NCI-H1092 treated with DMSO at 0.1 percent for 48 hours (cell line): ENCODE measurements at regions not wholly inside any gene's neighbourhood (a gene's known extent, or its start where the extent isn't known, plus 50 kb on each side); places are given as distances from the start of the nearest gene placed in this dataset.
"Not testable (repeated sequence)": the region's sequence is repeated elsewhere in the genome, so short reads cannot be mapped to it uniquely, and the experiment has no call there.

Experiments used
- DNase-seq: peaks from one replicate; lab custom pipeline; 2025; lab: John Stamatoyannopoulos, UW

DNA sequence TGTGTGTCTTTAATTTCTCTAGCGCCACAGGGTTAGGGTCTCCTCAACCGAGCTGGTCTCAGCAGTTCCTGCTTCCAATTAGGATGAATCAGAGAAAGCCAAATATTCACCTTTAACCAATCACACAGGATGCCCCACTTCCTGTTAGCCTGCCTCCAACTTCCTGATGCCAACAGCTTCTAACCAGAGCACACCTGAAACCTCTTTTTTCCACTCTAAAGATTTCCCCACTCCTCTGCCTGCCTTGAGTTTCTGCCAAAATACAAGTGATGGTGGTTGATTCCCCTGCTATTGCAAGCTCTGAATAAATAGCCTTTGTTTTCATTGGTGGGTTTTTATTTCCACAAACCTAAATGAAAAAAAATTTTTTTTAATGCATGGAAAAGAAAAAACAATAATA is 144.7 kb upstream of the UST start:
- DNase-seq = no peak

DNA sequence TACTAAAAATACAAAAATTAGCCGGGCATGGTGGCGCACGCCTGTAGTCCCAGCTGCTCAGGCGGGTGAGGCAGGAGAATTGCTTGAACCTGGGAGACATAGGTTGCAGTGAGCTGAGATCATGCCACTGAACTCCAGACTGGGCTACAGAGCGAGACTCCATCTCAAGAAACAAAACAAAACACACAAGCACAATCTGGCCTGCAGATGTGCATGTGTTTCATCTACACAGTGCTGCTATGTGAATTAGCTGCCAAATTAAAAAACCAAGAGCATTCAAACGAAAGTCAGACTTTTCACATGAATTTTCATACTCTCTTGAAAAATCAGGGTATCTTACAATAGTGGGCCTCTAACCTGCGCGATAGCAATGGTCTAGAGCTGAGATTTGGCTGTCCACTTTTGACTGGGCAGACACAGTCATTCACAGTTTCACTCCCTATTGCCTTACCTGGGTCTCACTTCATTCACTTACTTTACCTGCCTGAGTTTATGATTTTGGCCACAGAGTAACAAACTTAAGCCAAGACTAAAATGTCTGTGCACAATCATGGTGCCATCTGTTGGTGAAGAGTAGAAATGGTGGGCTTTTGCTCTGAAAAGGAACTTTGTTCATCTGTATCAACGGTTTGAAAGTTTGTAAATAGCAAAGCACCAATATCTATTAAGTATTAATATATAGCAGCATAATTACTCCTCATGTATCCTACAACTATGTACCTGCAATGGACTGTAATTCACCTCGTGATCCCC is 138.5 kb upstream of the UST start:
- DNase-seq = no peak

DNA sequence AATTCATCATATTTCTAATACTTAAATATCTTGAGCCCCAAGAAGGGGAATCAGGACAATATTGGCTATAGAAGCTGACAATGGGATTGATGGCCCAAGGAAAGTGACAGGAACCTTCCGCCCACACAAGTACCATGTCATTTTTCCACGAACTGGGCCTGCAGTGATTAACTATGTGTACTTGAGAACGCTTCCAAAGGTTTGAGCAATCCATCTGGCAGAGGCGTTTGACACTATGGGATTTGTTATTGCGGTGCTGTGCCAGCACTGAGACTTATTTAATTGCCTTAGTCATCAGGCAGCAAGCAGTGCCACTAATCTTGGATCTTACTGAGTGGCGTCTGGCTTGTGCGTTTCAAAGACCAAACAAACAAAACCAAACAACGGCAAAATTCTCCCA is 135.6 kb upstream of the UST start:
- DNase-seq = no peak

DNA sequence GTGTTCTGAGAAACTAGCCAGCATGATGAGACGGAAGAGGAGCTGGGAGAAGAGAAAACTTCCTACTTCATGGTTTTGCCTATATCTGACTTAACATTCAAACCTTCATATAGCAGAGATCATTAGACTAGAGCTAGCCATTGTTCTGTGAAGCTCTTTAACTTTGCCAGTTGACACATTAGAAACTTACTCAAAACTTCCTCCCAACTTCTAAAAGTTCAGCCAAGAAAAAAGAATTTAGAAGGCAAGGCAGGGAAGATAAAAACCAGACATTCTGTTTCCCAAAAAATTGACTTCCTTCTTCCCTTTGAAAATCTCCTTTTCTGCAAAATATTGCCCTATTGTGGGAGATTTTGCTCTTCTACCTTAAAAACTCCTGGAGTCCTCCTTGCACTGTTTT is 134.8 kb upstream of the UST start:
- DNase-seq = no peak

DNA sequence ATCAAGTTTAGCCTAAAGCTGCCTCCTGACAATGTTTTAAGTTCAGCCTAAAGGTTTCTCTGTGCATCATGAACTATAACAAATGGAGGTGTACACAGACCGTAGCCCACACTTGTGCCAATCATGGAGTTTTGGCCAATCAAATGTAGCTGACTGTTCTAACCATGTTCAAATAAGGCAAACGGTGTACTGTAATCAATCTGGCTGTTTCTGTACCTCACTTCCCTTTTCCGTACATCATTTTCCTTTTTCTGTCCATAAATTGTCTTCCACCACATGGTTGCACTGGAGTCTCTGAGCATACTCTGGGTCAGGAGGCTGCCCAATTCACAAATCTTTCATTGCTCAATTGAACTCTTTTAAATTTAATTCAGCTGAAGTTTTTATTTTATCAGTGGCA is 132.2 kb upstream of the UST start:
- DNase-seq = no peak

DNA sequence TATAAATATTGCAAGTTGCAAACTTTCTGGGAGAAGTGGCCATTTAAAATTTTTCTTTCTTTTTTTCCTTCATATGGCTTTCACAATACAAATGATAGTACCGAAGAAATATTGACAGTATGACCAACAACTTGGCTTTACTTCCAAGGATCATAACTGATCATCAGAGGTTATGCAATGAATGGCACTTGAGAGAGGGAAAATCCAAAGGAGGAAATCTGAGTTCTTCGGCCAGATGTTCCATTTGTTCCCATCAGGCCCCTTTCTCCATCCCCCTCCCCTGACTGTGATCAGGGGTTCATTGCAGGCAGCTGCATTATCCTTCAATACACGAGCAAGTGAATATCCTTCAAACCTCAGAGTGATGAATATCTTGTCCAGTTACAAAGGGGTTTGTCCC is 130.0 kb upstream of the UST start:
- no peak for DNase-seq

DNA sequence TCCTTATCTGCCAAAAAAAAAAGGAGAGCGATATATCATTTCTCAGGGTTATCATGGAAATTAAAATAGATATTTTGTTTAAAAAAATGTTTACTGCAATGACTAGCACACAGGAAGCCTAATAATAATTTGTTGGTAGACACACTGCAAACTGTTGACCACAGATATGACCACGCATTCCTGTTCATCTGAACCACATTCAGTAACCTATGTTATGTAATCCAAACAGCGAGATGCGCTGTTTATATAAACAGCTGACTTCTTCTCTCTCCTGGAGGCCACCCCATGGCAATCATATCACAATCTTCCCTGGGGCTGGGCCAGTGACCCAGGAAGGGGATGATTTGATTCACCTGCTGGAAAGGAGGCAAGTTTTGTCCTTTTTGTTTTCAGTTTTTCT is 129.3 kb upstream of the UST start:
- DNase-seq = no peak

DNA sequence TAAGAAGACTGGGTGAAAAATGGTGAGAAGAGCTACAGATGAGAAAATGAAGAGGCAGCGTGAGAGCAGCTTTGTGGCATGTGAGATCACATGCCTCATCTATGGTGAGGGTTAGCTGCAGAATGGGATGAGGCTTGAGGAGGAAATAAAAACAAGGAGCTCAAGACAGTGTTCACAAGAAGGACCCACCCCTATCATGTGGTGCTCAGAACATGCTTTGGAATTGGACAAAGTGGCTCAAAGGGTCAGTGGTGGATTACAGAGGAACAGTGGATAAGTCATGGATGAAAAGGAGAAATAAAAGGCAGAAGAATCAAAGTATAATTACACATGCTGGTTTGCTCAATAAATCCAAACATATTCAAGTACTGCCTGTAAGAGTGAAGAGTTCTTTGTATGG is 126.9 kb upstream of the UST start:
- DNase-seq = no peak

DNA sequence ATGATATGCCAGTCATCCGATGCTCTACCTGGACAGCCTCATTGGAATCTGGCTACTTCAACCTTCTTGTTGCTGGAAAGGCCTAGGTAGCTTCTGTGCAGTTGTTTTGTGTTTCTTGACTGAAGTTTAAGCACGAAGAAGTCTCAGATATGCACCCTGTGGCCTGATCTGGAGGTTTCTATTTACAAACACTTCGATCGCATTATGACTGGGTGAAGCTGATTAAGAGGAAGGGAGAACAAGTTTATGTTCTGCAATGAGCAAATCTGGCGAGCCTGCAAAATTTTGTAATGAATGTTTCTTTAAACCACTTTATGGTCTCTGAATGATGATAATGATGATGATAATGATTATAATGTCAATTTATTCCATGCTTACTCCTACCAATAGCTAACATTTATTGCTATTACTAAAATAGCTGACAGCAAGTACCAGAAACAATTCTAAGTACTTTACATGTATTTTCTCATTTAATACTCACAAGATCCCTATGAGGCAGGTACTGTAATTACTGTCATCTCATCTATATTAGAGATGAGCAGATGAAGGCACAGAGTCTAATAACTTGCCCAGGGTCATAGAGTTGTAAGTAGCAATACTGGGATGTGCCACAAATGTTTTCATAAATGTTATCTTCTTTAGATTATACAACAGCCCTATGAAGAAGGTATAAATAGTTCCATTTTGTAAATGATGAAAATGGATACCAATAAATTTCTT is 126.1 kb upstream of the UST start:
- no peak for DNase-seq

DNA sequence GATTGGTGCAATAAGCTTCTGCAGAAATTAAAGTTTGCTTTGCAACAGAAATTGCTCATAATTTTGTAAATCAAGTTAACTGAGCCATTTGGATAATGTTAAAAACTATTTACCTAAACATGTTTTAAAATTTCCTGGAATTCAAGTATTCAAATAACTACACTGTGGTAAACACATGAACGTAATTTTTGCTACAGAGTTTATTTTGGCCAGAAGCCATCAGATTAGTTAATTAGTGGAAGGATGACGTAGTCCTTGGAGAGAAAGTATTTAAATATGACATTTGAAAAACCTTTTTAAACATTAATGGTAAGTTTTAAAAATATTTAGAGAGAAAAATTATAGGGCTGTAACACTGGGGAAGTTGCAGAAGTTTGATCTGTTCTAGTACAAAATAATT is 121.2 kb upstream of the UST start:
- DNase-seq = no peak

DNA sequence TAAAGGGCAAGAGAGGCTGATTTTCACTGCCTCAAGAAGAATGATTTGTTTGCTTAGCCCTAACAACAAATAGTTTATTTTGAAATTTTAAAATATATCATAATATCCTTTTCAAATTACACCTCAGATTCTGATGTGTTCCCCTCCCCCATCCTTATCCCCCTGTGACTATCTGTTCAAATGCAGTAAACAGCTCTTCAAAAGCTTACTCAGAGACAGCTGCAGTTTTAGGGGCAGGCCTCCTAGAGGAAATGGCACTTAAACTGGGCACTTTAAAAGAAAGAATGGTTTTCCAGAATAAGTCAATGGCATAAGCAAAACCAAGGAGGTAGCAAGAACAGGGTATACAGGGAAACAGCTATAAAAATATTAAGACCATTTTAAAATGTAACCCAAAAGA is 118.6 kb upstream of the UST start:
- DNase-seq = peak; percentile 53

DNA sequence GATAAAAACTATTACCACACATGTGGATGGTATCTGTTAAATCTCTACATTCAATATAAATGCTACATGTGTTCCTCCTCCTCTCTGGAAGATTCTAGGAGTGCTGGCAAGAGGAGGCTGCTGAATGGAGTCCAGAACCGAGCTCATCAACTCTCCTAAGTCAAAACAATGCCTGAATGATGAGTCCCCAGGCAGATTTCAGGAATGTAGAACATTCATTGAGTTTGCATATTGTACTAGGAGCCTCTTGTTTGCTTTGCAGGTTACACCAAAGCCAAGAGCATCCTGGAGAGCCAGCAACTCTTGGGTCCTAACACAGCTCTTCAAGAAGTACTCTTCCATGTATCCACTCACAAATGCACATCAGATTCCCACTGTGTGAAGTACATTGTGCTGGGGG is 117.6 kb upstream of the UST start:
- DNase-seq = no peak

DNA sequence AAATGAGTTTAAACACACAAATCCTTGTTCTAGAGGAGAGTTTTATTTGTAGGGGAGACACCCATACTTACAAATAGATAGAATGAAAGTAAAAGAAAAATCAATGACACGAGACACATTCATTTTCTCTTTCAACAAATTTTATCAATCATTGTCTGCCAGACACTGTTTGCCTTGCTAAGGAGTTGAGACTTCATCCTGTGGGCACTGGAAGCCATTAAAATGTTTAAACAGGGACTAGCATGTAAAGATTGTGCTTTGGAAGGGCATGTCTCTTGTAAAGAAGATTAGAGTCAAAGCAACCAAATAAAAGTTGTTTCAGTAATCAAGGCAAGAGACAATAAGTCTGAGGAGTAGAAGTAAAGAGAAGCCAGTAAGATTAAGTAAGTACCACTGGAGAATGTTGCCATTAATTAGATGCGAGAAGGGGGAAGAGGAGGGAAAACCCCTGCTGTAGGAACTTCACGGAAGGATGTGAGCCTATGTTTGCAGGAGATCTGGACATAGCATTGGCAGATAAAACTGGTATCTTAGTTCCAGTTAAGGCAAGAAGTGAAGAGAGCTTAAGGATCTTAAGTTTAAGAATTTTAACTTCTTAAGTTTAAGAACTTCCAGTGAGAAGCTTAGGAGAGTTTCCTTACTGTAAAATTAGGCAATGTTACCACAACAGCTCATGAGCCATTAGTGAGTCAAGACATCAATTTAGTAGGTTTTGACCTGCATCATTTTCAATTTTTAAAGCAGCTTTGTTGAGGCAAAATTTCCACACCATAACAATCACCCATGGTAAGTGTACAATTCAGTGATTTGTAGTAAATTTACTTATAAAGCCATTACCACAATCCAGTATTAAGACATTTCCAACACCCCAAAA is 117.0 kb upstream of the UST start:
- no peak for DNase-seq

DNA sequence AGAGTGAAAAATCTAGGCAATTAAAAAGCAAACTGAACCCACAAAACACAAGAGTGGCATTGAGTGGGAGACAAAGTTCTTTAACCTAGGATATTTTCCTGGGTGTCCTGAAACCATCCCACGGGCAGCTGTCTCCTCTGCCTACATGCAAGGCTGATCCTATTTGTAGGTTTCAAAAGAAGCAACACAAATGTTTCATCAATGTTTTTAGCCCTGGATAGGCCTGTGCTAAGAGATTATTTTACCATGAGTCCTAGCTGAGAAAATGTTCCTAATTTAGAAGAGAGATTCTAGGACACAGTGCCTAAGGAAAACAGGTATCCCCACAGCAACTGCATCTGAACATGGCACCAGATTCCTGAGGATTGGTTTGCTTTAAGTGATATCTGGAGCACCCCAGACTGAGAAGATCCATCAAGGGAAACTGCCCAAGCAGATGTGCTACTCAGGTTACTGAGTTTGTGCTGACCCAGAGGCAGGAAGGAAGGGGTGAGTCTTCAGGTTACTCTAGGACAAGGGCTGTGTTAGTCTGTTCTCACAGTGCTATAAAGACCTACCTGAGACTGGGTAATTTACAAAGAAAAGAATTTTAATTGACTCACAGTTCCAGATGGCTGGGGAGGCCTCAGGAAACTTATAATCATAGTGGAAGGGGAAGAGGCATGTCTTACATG is 111.6 kb upstream of the UST start:
- no peak for DNase-seq

DNA sequence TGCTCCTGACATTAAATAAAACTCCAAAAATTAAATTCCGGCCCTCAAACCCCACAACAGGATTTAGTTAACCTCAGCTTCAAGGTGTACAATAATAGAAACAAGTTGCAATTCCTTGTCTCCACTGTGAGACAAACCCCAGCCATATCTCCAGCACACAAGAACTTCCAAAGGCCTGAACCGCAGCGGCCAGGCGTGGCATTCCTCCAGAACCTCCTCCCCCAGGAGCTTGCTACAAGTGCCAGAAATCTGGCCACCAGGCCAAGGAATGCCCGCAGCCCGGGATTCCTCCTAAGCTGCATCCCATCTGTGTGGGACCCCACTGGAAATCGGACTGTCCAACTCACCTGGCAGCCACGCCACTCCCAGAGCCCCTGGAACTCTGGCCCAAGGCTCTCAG is 105.0 kb upstream of the UST start:
- not testable (repeated sequence) for DNase-seq

DNA sequence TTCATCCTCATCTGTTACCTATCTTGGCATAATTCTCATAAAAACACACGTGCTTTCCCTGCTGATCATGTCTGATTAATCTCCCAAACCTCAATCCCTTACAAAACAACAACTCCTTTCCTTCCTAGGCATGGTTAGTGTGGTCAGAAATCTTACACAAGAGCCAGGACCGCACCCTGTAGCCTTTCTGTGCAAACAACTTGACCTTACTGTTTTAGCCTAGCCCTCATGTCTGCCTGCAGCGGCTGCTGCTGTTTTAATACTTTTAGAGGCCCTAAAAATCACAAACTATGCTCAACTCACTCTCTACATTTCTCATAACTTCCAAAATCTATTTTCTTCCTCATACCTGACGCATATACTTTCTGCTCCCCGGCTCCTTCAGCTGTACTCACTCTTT is 103.6 kb upstream of the UST start:
- DNase-seq = not testable (repeated sequence)

DNA sequence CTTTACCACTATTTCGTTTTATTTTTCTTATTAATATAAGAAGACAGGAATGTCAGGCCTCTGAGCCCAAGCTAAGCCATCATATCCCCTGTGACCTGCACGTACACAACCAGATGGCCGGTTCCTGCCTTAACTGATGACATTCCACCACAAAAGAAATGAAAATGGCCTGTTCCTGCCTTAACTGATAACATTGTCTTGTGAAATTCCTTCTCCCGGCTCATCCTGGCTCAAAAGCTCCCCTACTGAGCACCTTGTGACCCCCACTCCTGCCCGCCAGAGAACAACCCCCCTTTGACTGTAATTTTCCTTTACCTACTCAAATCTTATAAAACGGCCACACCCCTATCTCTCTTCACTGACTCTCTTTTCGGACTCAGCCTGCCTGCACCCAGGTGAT is 101.8 kb upstream of the UST start:
- DNase-seq = not testable (repeated sequence)

DNA sequence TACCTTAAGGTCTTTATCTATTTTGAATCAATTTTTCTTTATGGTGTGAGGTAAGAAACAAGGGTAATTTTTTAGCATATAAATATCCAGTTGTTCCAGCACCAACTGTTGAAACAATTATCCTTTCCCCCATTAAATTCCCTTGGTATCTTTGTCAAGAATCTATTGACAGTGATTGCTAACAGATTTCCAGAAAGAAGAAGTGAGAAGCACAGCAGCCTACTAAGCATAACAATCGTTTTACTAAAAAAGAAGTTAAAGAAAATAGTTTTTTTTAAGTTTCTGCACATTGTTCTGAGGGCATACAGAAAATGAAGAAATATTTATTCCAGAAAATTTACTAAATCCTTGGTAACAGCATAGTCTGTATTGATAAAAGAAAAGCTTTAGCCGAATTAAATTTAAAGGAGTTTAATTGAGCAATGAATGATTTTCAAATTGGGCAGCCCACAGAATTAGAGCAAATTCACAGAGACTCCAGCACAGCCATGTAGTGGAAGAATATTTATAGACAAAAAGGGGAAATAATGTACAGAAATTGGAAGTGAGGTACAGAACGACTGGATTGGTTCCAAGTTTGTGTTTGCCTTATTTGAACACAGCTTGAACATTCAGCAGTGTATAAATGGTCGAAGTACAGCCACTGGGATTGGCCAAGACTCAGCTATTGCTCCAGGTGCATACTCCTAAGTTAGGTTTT is 97.9 kb upstream of the UST start:
- DNase-seq = no peak

DNA sequence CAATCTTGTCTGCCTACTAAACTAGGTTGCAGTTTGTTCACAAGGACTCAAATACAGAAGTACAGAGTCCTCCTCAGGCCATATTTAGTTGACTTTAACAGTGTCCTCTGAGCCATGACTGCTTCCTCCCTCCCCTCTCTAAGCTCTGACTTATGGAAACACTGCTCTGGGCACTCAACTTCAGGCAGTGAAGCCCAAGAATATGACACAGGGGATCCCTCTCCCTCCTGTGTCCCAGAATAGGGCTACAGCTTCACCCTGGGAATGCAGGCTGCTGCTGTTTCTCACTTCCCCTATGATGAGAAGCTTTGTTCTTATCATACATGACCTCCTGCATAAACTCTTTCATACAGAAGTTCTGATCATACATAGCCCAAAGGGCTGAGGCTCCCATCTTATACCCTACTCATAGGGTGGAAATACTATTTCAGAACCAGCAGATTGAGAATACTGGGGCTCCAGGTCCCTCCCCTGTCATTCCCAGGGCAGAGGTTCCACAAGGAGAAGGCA is 97.3 kb upstream of the UST start:
- no peak for DNase-seq

DNA sequence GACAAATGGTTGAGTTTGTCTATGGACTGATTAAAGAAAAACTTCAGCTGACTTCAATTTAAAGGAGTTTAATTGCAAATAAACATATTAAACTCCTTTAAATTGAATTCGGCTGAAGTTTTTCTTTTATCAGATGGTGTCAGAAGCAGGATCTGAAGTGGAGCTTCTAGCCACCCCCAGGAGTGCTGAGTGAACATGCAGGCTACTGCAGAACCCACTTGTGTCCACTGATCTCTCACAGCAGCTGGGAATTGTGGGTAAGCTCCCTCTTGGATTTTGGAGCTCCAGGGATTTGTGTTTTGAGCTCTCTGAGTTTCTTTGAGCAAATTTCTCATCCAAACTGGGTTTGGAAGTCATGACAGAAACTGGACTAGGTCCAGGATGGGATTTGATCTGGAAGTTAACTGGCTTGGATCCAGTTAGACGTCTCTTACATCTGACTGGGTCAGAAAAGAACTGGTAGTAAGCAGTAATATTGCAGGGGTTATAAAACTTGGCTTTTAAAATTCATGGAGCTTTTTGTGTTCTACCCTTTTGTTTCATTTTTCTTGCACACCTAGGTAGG is 95.8 kb upstream of the UST start:
- DNase-seq = no peak

DNA sequence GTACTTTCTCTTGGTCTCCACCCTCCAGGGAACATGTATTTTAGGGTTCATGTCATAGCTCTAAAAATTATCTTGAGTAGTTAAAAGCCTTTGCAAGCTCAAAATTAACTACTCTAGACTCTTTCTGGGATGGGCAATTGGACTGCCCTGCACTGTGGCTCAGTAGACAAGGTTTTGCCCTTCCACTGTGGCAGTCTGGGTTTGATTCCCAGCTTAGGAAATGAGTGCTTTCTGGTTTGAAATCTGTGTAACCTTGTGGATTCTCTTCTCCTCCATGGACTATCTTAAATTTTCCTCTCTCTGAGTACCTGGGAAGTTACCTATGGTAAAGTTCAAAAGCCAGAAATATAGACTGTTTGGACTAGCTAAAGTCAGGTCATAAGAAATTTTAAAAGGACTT is 94.6 kb upstream of the UST start:
- DNase-seq = no peak
